ENCODE measurements at regions not wholly inside any gene's neighbourhood (a gene's known extent, or its start where the extent isn't known, plus 50 kb on each side); places are given as distances from the start of the nearest gene placed in this dataset.

DNA sequence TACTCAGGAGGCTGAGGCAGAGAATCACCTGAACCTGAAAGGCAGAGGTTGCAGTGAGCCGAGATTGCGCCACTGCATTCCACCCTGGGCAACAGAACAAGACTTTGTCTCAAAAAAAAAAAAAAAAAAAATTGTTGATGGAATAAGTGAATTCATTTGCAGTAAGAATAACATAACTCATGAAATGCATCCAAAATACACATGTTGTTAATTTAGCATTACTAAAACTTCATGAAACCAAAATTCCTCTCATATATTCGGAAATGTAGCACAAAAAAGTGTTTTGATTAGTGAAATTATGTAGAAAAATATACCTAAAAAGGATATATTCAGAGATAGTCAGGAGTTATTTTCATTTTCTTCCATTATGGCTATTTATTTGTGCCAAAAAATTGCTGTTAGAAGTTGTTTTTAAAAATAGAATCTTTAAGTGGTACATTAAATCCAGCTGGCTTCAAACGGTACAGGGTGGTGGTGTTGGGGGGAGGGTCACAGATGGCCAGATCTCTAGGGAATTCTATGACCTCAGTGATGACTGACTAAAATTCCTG is 78.2 kb upstream of the UGP2 start:
- H3K4me3 Mint-ChIP-seq, result no peak overlapping the region
- intact Hi-C loops (cut with micrococcal nuclease), result no loop called here
- H3K9me3 Mint-ChIP-seq, result no peaks in the 10 kb centered on the region
- no peaks in the 10 kb centered on the region for H3K4me1 Mint-ChIP-seq
- DNase-seq, result no peak
- H3K27ac Mint-ChIP-seq, result no peak overlapping the region
- no peaks in the 10 kb centered on the region for H3K36me3 Mint-ChIP-seq (ENCODE audit: low read depth)
- H3K27me3 Mint-ChIP-seq, result no peaks in the 10 kb centered on the region

- Mint-ChIP-seq H3K4me3 (no peak overlapping the region), H3K36me3 (ENCODE audit: low read depth) (no peaks in the 10 kb centered on the region), H3K9me3 (no peaks in the 10 kb centered on the region), H3K4me1 (no peaks in the 10 kb centered on the region), H3K27me3 (no peaks in the 10 kb centered on the region), H3K27ac (no peak overlapping the region)
- DNase-seq, result no peak
- intact Hi-C loops (cut with micrococcal nuclease), result no loop called here
Observed at GRCh38 chr2:63764630-63765029, 77.1 kb upstream of the UGP2 start.

- Mint-ChIP-seq H3K4me3 (no peak overlapping the region), H3K27ac (no peak overlapping the region), H3K4me1 (no peaks in the 10 kb centered on the region), H3K9me3 (no peaks in the 10 kb centered on the region), H3K27me3 (no peaks in the 10 kb centered on the region), H3K36me3 (ENCODE audit: low read depth) (no peaks in the 10 kb centered on the region)
- intact Hi-C loops (cut with micrococcal nuclease), result no loop called here
- no peak for DNase-seq
Observed at GRCh38 chr2:63765117-63765516, 76.6 kb upstream of the UGP2 start.

GRCh38 chr2:63767307-63767706 is 74.4 kb upstream of the UGP2 start:
- H3K9me3 Mint-ChIP-seq, result peaks cover 5% of the 10 kb centered on the region
- no peaks in the 10 kb centered on the region for H3K27me3 Mint-ChIP-seq
- no peaks in the 10 kb centered on the region for H3K36me3 Mint-ChIP-seq (ENCODE audit: low read depth)
- H3K4me3 Mint-ChIP-seq, result no peak overlapping the region
- intact Hi-C loops (cut with micrococcal nuclease), result no loop called here
- no peak for DNase-seq
- no peaks in the 10 kb centered on the region for H3K4me1 Mint-ChIP-seq
- no peak overlapping the region for H3K27ac Mint-ChIP-seq

- H3K9me3 Mint-ChIP-seq, result peaks cover 5% of the 10 kb centered on the region
- no peak for DNase-seq
- no peaks in the 10 kb centered on the region for H3K4me1 Mint-ChIP-seq
- no peaks in the 10 kb centered on the region for H3K36me3 Mint-ChIP-seq (ENCODE audit: low read depth)
- intact Hi-C loops (cut with micrococcal nuclease), result no loop called here
- no peak overlapping the region for H3K27ac Mint-ChIP-seq
- no peak overlapping the region for H3K4me3 Mint-ChIP-seq
- no peaks in the 10 kb centered on the region for H3K27me3 Mint-ChIP-seq
Observed at GRCh38 chr2:63768051-63768450, 73.6 kb upstream of the UGP2 start.

DNA sequence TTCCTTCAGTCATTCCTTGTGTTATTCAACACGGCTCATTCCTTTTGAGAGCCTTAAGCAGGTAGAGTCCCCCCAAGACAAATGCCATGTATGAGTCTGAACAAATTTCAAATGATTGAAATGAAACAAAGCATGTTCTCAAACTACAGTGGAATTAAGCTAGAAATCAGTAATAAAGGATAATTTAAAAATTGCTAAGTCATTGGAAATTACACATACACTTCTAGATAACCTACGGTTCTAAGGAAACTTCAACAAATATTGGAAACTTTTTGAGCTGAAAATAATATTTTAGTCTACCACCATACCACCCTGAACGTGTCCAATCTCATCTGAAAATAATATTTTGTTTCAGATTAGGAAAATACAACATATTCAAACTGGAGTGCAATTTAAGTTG is 71.8 kb upstream of the UGP2 start:
- Mint-ChIP-seq H3K27me3 (peaks cover 3% of the 10 kb centered on the region), H3K4me1 (no peaks in the 10 kb centered on the region), H3K4me3 (no peak overlapping the region), H3K27ac (no peak overlapping the region), H3K36me3 (ENCODE audit: low read depth) (no peaks in the 10 kb centered on the region), H3K9me3 (peaks cover 5% of the 10 kb centered on the region)
- intact Hi-C loops (cut with micrococcal nuclease), result no loop called here
- no peak for DNase-seq

- Mint-ChIP-seq H3K36me3 (ENCODE audit: low read depth) (no peaks in the 10 kb centered on the region), H3K27ac (no peak overlapping the region), H3K4me3 (no peak overlapping the region), H3K9me3 (peaks cover 8% of the 10 kb centered on the region), H3K4me1 (no peaks in the 10 kb centered on the region), H3K27me3 (peaks cover 6% of the 10 kb centered on the region)
- intact Hi-C loops (cut with micrococcal nuclease), result no loop called here
- no peak for DNase-seq
Observed at GRCh38 chr2:63772061-63772460, 69.6 kb upstream of the UGP2 start.

DNA sequence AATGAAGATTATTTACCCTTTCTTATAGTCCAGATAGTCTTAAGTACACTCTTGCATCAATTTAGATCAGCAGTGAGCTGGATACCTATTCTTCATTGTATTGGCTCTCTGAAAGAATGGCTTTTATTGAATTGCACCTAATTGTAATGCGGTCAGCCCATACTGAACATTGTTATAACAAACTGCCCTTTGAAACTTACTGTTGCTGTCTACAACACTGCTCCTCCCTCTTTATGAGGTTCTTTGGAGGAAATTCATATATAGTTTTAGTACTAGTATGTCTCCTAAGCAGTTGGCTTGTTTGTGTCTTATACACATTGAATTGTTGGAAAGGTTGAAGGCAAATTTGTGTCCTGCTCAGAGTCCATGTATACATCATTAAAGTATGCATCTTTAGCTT is 66.5 kb upstream of the UGP2 start:
- peaks cover 22% of the 10 kb centered on the region for H3K27me3 Mint-ChIP-seq
- H3K9me3 Mint-ChIP-seq, result peaks cover 8% of the 10 kb centered on the region
- no peak overlapping the region for H3K4me3 Mint-ChIP-seq
- no peak for DNase-seq
- intact Hi-C loops (cut with micrococcal nuclease), result no loop called here
- no peaks in the 10 kb centered on the region for H3K36me3 Mint-ChIP-seq (ENCODE audit: low read depth)
- no peaks in the 10 kb centered on the region for H3K4me1 Mint-ChIP-seq
- H3K27ac Mint-ChIP-seq, result no peak overlapping the region

GRCh38 chr2:63776382-63776781 is 65.3 kb upstream of the UGP2 start:
- DNase-seq, result no peak
- peaks cover 28% of the 10 kb centered on the region for H3K27me3 Mint-ChIP-seq
- no peak overlapping the region for H3K27ac Mint-ChIP-seq
- no peak overlapping the region for H3K4me3 Mint-ChIP-seq
- no peaks in the 10 kb centered on the region for H3K4me1 Mint-ChIP-seq
- H3K9me3 Mint-ChIP-seq, result peaks cover 8% of the 10 kb centered on the region
- intact Hi-C loops (cut with micrococcal nuclease), result no loop called here
- no peaks in the 10 kb centered on the region for H3K36me3 Mint-ChIP-seq (ENCODE audit: low read depth)

GRCh38 chr2:63777816-63778215 is 63.9 kb upstream of the UGP2 start:
- H3K36me3 Mint-ChIP-seq (ENCODE audit: low read depth), result no peaks in the 10 kb centered on the region
- no peak overlapping the region for H3K4me3 Mint-ChIP-seq
- intact Hi-C loops (cut with micrococcal nuclease), result no loop called here
- peaks cover 31% of the 10 kb centered on the region for H3K27me3 Mint-ChIP-seq
- H3K9me3 Mint-ChIP-seq, result peaks cover 3% of the 10 kb centered on the region
- no peaks in the 10 kb centered on the region for H3K4me1 Mint-ChIP-seq
- no peak for DNase-seq
- no peak overlapping the region for H3K27ac Mint-ChIP-seq

GRCh38 chr2:63778391-63778790 is 63.3 kb upstream of the UGP2 start:
- no peak for DNase-seq
- H3K9me3 Mint-ChIP-seq, result peaks cover 3% of the 10 kb centered on the region
- no peaks in the 10 kb centered on the region for H3K36me3 Mint-ChIP-seq (ENCODE audit: low read depth)
- no peaks in the 10 kb centered on the region for H3K4me1 Mint-ChIP-seq
- intact Hi-C loops (cut with micrococcal nuclease), result no loop called here
- H3K27ac Mint-ChIP-seq, result no peak overlapping the region
- H3K27me3 Mint-ChIP-seq, result peaks cover 31% of the 10 kb centered on the region
- H3K4me3 Mint-ChIP-seq, result no peak overlapping the region

GRCh38 chr2:63780518-63781155 is 61.1 kb upstream of the UGP2 start:
- H3K36me3 Mint-ChIP-seq (ENCODE audit: low read depth), result no peaks in the 10 kb centered on the region
- no peaks in the 10 kb centered on the region for H3K4me1 Mint-ChIP-seq
- intact Hi-C loops (cut with micrococcal nuclease), result no loop called here

DNA sequence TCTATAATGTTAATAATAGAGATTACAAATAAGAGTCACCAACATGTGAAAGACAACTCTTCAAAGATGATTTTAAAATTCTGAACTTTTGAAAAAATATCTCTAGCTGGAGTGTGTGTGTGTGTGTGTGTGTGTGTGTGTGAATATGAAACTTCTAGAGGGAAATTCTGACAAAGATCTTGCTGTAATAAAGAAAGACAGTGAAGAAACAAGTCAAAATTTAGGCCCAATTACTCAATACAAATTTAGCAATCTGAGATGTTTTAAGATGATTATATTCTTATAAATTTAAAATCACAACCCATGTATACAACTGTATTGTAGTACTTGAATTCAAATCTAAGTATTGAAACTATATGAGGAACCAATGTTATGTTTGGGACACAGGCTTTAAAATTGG is 57.2 kb upstream of the UGP2 start:
- H3K36me3 Mint-ChIP-seq (ENCODE audit: low read depth), result no peaks in the 10 kb centered on the region
- H3K9me3 Mint-ChIP-seq, result no peaks in the 10 kb centered on the region

More at GRCh38 chr2:63780518-63781155, 61.1 kb upstream of the UGP2 start:
- DNase-seq, result no peak
- Mint-ChIP-seq H3K4me3 (no peak overlapping the region), H3K9me3 (peaks cover 3% of the 10 kb centered on the region), H3K27ac (no peak overlapping the region), H3K27me3 (peaks cover 28% of the 10 kb centered on the region)

GRCh38 chr2:63785096-63785495 is 56.6 kb upstream of the UGP2 start:
- Mint-ChIP-seq H3K27ac (no peak overlapping the region), H3K36me3 (ENCODE audit: low read depth) (no peaks in the 10 kb centered on the region), H3K4me3 (no peak overlapping the region), H3K9me3 (no peaks in the 10 kb centered on the region), H3K4me1 (no peaks in the 10 kb centered on the region), H3K27me3 (peaks cover 8% of the 10 kb centered on the region)
- DNase-seq, result no peak
- intact Hi-C loops (cut with micrococcal nuclease), result no loop called here

More for the DNA sequence above, 57.2 kb upstream of the UGP2 start:
- DNase-seq, result no peak
- Mint-ChIP-seq H3K4me1 (no peaks in the 10 kb centered on the region), H3K27me3 (peaks cover 10% of the 10 kb centered on the region), H3K27ac (no peak overlapping the region), H3K4me3 (no peak overlapping the region)
- intact Hi-C loops (cut with micrococcal nuclease), result no loop called here

- DNase-seq, result no peak
- H3K36me3 Mint-ChIP-seq (ENCODE audit: low read depth), result no peaks in the 10 kb centered on the region
- intact Hi-C loops (cut with micrococcal nuclease), result no loop called here
- no peak overlapping the region for H3K4me3 Mint-ChIP-seq
- no peaks in the 10 kb centered on the region for H3K9me3 Mint-ChIP-seq
- peaks cover 3% of the 10 kb centered on the region for H3K27me3 Mint-ChIP-seq
- no peak overlapping the region for H3K27ac Mint-ChIP-seq
- no peaks in the 10 kb centered on the region for H3K4me1 Mint-ChIP-seq
Observed at GRCh38 chr2:63786471-63786870, 55.2 kb upstream of the UGP2 start.

Measured in activated CD4-positive, alpha-beta T cell treated with anti-CD3 and anti-CD28 coated beads, Interleukin-2, amount 10 ng/mL, durations not matched to agents 24 days and 14 days (primary cell).